AG10803 (cell line): ENCODE measurements at regions not wholly inside any gene's neighbourhood (a gene's known extent, or its start where the extent isn't known, plus 50 kb on each side); places are given as distances from the start of the nearest gene placed in this dataset.

Experiments used
- DNase-seq: peaks from one replicate; pipeline ENCODE4 v3.0.0; 2010; ENCODE audit warnings: low read depth
- H3K4me3 ChIP-seq: 2 replicates; pipeline ENCODE4 v1.5.1; 2011; ENCODE audit warnings: mild to moderate bottlenecking, low read length, control low read depth
- TF ChIP-seq, protein P1 (sequence below): conservative IDR thresholded peaks from 2 replicates; pipeline ENCODE4 v1.5.1; 2011; ENCODE audit warnings: mild to moderate bottlenecking, low read length, control low read depth, inconsistent platforms

DNA sequence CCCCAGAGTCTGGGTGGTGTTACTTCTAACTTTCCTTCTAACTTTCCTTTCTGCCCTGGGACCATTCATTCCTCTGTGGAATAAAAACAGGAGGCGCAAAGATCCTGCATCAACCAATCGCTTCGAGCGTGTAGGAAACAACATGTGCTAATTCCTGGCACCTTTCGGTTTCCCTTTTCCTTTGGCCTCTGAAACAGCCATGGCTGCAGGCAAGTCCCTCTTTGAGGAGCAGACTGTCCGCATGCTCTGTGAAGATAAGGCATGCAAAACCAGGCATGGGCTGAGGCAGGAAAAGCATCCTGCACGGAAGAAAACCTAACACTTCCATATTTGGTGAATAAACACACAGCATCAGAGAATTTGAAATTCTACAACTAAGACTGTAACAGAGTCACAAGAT lies 128.3 kb downstream of the HSD17B3 start:
- DNase-seq = no peak
- no peak overlapping the region for H3K4me3 ChIP-seq
- TF ChIP-seq, protein P1, sequence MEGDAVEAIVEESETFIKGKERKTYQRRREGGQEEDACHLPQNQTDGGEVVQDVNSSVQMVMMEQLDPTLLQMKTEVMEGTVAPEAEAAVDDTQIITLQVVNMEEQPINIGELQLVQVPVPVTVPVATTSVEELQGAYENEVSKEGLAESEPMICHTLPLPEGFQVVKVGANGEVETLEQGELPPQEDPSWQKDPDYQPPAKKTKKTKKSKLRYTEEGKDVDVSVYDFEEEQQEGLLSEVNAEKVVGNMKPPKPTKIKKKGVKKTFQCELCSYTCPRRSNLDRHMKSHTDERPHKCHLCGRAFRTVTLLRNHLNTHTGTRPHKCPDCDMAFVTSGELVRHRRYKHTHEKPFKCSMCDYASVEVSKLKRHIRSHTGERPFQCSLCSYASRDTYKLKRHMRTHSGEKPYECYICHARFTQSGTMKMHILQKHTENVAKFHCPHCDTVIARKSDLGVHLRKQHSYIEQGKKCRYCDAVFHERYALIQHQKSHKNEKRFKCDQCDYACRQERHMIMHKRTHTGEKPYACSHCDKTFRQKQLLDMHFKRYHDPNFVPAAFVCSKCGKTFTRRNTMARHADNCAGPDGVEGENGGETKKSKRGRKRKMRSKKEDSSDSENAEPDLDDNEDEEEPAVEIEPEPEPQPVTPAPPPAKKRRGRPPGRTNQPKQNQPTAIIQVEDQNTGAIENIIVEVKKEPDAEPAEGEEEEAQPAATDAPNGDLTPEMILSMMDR = no peak

DNA sequence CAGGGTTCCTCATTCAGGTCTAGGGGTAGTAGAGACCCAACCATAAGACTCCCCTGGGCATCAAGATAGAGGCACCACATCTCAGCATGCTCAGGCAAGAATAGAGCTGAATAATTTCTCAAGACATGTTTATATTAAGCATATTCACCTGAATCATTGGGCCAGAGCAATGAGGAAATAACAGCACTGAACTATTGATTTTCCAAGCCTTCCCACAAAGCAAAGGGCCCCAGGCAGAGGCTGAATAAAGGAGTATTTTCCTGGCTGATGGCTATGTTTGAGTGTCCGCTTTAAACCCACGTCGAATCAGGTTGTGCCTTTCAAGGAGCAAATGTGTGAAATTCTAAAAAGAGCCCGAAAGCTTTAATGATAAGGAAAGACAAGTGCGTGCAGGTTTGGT lies 129.2 kb downstream of the HSD17B3 start:
- DNase-seq = no peak
- TF ChIP-seq, protein P1 = no peak
- H3K4me3 ChIP-seq = no peak overlapping the region

GRCh38 chr9:96171728-96172127 lies 130.2 kb downstream of the HSD17B3 start:
- TF ChIP-seq, protein P1 = no peak
- DNase-seq = no peak
- H3K4me3 ChIP-seq = no peak overlapping the region

DNA sequence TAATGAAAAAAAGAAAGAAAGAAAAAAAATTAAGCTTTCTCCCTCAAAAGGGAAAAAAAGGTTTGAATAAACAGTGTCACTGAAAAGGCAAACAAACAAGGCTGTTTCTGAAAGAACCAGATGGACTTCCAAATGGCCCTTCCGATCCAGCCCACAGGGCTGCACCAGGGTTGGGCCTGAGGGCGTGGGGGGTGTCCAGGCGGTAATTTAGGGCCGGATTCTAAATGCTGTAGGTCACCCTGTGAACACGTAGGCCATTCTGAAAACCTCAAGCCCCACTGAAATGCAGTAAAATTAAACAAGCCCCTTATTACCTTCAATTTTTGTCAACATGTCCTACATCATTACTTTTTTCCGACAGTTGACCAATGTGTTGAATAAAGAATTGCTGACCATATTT lies 132.1 kb downstream of the HSD17B3 start:
- TF ChIP-seq, protein P1 = no peak
- no peak overlapping the region for H3K4me3 ChIP-seq
- DNase-seq = no peak

GRCh38 chr9:96169484-96169883 lies 132.5 kb downstream of the HSD17B3 start:
- peak; percentile 8 for DNase-seq
- H3K4me3 ChIP-seq = no peak overlapping the region
- TF ChIP-seq, protein P1 = no peak

DNA sequence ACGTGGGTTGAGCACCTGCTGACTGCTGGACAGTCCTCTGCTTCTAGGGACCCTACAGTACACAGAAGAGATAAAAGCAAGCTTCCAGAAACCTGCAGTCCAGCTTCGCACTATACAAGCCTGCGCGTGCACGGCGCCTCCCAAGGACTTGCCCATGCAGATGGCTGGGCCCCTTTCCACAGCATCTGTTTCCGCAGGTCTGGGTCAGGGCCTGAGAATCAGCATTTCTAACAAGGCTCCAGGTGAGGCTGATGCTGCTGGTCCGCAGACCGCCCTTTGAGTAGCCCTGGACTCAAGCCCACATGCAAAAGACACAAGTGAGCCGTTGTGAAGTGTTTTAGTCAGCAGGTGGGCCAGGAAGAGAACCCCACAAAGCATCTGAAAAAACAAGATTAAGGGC lies 133.1 kb downstream of the HSD17B3 start:
- TF ChIP-seq, protein P1 = no peak
- no peak for DNase-seq

DNA sequence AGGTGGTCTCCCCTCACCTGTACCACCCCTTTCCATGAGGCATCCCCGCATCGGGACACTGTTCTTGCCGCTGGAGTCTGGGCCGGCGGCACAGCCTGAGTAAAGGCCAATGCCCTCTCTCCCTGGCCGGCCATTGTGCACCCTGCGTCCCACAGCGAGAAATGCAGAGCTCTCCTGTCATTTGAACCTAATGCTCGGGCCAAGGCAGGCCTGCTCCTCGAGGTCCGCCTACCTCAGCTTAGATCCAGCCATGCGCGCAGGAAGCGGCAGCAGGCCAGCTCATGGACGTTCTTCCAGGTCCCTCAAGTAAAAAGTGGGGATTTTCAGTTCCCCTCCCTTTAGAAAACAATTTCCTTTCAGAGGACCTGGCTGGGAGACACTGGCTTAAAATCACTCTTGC lies 135.0 kb downstream of the HSD17B3 start:
- no peak overlapping the region for H3K4me3 ChIP-seq
- TF ChIP-seq, protein P1 = no peak
- no peak for DNase-seq

More for the DNA sequence above, 133.1 kb downstream of the HSD17B3 start:
- no peak overlapping the region for H3K4me3 ChIP-seq
